MM.1S (cell line): ENCODE measurements at regions not wholly inside any gene's neighbourhood (a gene's known extent, or its start where the extent isn't known, plus 50 kb on each side); places are given as distances from the start of the nearest gene placed in this dataset.

Experiments
- DNase-seq: peaks from one replicate; pipeline ENCODE4 v3.0.0-alpha.2; 2015
- H2AFZ ChIP-seq: fragments of 300-600 bp; sonication (generic); 2 replicates; pipeline ENCODE4 v1.6.0; 2016; ENCODE audit warnings: antibody characterized with exemption, low read length
- H3F3A ChIP-seq: fragments of 300-600 bp; sonication (generic); 2 replicates; pipeline ENCODE4 v1.6.1; 2016; ENCODE audit warnings: mild to moderate bottlenecking, antibody characterized with exemption, low read length, moderate library complexity, mixed read lengths; ENCODE audit not compliant: insufficient read depth
- H3K27ac ChIP-seq: fragments of 300-600 bp; sonication (generic); 2 replicates; pipeline ENCODE4 v1.5.1; 2016; ENCODE audit warnings: mild to moderate bottlenecking, low read length
- H3K27me3 ChIP-seq: fragments of 300-600 bp; sonication (generic); replicated peaks from 2 replicates; pipeline ENCODE4 v1.6.0; 2016; ENCODE audit warnings: low read length; ENCODE audit not compliant: insufficient read depth
- H3K36me3 ChIP-seq: fragments of 300-600 bp; sonication (generic); replicated peaks from 2 replicates; pipeline ENCODE4 v1.6.1; 2016; ENCODE audit warnings: mild to moderate bottlenecking, low read length, mixed read lengths; ENCODE audit not compliant: insufficient read depth
- H3K4me1 ChIP-seq: fragments of 300-600 bp; sonication (generic); 2 replicates; pipeline ENCODE4 v1.6.1; 2016; ENCODE audit warnings: low read length, mixed read lengths
- H3K4me2 ChIP-seq: fragments of 300-600 bp; sonication (generic); 2 replicates; pipeline ENCODE4 v1.6.0; 2016; ENCODE audit warnings: low read depth, low read length
- H3K4me3 ChIP-seq: fragments of 300-600 bp; sonication (generic); 2 replicates; pipeline ENCODE4 v1.5.1; 2016; ENCODE audit warnings: low read length, mixed read lengths
- H3K79me2 ChIP-seq: fragments of 300-600 bp; sonication (generic); 2 replicates; pipeline ENCODE4 v1.6.1; 2016; ENCODE audit warnings: mixed run types, low read length, mixed read lengths
- H3K9ac ChIP-seq: fragments of 300-600 bp; sonication (generic); 2 replicates; pipeline ENCODE4 v1.6.1; 2016; ENCODE audit warnings: low read length, mixed read lengths
- H3K9me2 ChIP-seq: fragments of 300-600 bp; sonication (generic); replicated peaks from 2 replicates; pipeline ENCODE4 v1.6.1; 2016; ENCODE audit warnings: mild to moderate bottlenecking, low read length, mixed read lengths; ENCODE audit not compliant: insufficient read depth
- H3K9me3 ChIP-seq: fragments of 300-600 bp; sonication (generic); replicated peaks from 2 replicates; pipeline ENCODE4 v1.6.1; 2016; ENCODE audit warnings: mild to moderate bottlenecking, low read length, mixed read lengths; ENCODE audit not compliant: insufficient read depth
- H4K20me1 ChIP-seq: fragments of 300-600 bp; sonication (generic); 2 replicates; pipeline ENCODE4 v1.6.1; 2016; ENCODE audit warnings: mild to moderate bottlenecking, low read length, moderate library complexity, mixed read lengths; ENCODE audit not compliant: insufficient read depth
- CTCF ChIP-seq: fragments of 300-600 bp; sonication (generic); IDR thresholded peaks from 2 replicates; pipeline ENCODE4 v1.5.1; 2016; ENCODE audit warnings: antibody characterized with exemption, low read length, mixed read lengths
- EZH2 ChIP-seq: fragments of 300-600 bp; sonication (generic); optimal IDR thresholded peaks from 2 replicates; pipeline ENCODE3; 2017; ENCODE audit warnings: low read depth, mild to moderate bottlenecking, antibody characterized with exemption, low read length, mixed read lengths
- EZH2phosphoT487 ChIP-seq: fragments of 300-600 bp; sonication (generic); IDR thresholded peaks from 2 replicates; pipeline ENCODE4 v1.6.1; 2018; ENCODE audit warnings: antibody characterized with exemption, low read length

- TF ChIP-seq EZH2phosphoT487 = no peak
- TF ChIP-seq CTCF = no peak
- no peak for TF ChIP-seq EZH2
- Histone ChIP-seq H3K9me3 (no peaks in the 10 kb centered on the region), H2AFZ (no peak overlapping the region), H4K20me1 (no peaks in the 10 kb centered on the region), H3K79me2 (no peaks in the 10 kb centered on the region), H3F3A (peaks cover 12% of the 10 kb centered on the region), H3K9me2 (no peaks in the 10 kb centered on the region), H3K9ac (no peak overlapping the region), H3K27me3 (no peaks in the 10 kb centered on the region), H3K36me3 (no peaks in the 10 kb centered on the region), H3K4me3 (no peak overlapping the region), H3K4me1 (peaks cover 11% of the 10 kb centered on the region), H3K27ac (no peak overlapping the region), H3K4me2 (no peak overlapping the region)
- DNase-seq = no peak
Observed at GRCh38 chrX:120000490-120001246, 57.1 kb upstream of the NKAP start.

GRCh38 chrX:119999087-119999634 is 55.6 kb upstream of the NKAP start:
- H3K4me3 ChIP-seq = no peak overlapping the region
- no peak overlapping the region for H3K4me2 ChIP-seq
- H3K9me3 ChIP-seq = no peaks in the 10 kb centered on the region
- H3K4me1 ChIP-seq = peaks cover 16% of the 10 kb centered on the region
- H3K27ac ChIP-seq = no peak overlapping the region
- no peak for DNase-seq
- no peaks in the 10 kb centered on the region for H3K79me2 ChIP-seq
- no peak for TF ChIP-seq EZH2phosphoT487
- TF ChIP-seq CTCF = no peak
- TF ChIP-seq EZH2 = no peak
- peaks cover 17% of the 10 kb centered on the region for H3F3A ChIP-seq
- no peak overlapping the region for H2AFZ ChIP-seq
- no peaks in the 10 kb centered on the region for H3K9me2 ChIP-seq
- H4K20me1 ChIP-seq = no peaks in the 10 kb centered on the region
- no peaks in the 10 kb centered on the region for H3K36me3 ChIP-seq
- H3K9ac ChIP-seq = no peak overlapping the region
- H3K27me3 ChIP-seq = no peaks in the 10 kb centered on the region

- Histone ChIP-seq H3K9me3 (no peaks in the 10 kb centered on the region), H3K27me3 (no peaks in the 10 kb centered on the region), H3K9ac (no peak overlapping the region), H3K36me3 (no peaks in the 10 kb centered on the region), H3K4me1 (peaks cover 16% of the 10 kb centered on the region), H4K20me1 (no peaks in the 10 kb centered on the region), H2AFZ (peak overlapping the region; percentile 67), H3K79me2 (no peaks in the 10 kb centered on the region), H3K27ac (peak overlapping the region; percentile 69; the same call in 1 of the 2 replicates), H3K9me2 (no peaks in the 10 kb centered on the region), H3K4me3 (peak overlapping the region; percentile 32), H3F3A (peaks cover 20% of the 10 kb centered on the region), H3K4me2 (peak overlapping the region; percentile 71)
- DNase-seq = peak; percentile 46
- TF ChIP-seq EZH2 (no peak), CTCF (no peak), EZH2phosphoT487 (no peak)
Observed at GRCh38 chrX:119997570-119997969, 54.0 kb upstream of the NKAP start.
